Uterus (tissue), 2 donors: ENCODE measurements at regions not wholly inside any gene's neighbourhood (a gene's known extent, or its start where the extent isn't known, plus 50 kb on each side); places are given as distances from the start of the nearest gene placed in this dataset.

Source experiments
- POLR2A ChIP-seq, 2 donors: fragments of 450-650 bp; IDR thresholded peaks; one replicate each; pipeline ENCODE4 v1.6.1; 2016; ENCODE audit warnings: antibody characterized with exemption in 2 of 2, mild to moderate bottlenecking in 1 of 2, moderate library complexity in 1 of 2
- TF ChIP-seq, protein P1 (sequence below), 4 experiments: fragments of 200-600 bp in 2 of 4; fragments of 450-650 bp in 2 of 4; sonication (generic) in 2 of 4; IDR thresholded peaks; one replicate each; pipeline ENCODE4 v1.5.1; 2016 to 2019; ENCODE audit warnings: antibody characterized with exemption in 4 of 4, mild to moderate bottlenecking in 2 of 4, moderate library complexity in 1 of 4

DNA sequence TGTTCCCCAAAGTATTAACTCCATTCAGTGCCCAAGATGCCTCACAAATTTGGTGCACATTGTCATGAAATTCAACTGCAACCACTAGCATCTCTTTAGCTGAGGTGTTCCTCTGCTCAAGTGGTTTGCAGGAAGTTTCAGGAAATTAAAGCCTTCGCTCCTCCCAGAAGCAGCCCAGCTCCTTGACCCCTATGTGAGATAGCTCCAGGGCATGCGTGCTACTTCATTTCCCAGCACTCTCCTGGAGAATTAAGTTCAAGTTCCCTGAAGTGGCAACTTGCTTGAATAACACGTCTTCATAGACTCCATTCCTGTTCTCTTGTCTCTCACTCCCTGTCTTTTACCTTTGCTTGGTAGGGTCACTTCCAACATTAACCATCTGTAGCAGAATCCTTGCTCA, 750.3 kb downstream of the REEP3 start:
- TF ChIP-seq, protein P1, sequence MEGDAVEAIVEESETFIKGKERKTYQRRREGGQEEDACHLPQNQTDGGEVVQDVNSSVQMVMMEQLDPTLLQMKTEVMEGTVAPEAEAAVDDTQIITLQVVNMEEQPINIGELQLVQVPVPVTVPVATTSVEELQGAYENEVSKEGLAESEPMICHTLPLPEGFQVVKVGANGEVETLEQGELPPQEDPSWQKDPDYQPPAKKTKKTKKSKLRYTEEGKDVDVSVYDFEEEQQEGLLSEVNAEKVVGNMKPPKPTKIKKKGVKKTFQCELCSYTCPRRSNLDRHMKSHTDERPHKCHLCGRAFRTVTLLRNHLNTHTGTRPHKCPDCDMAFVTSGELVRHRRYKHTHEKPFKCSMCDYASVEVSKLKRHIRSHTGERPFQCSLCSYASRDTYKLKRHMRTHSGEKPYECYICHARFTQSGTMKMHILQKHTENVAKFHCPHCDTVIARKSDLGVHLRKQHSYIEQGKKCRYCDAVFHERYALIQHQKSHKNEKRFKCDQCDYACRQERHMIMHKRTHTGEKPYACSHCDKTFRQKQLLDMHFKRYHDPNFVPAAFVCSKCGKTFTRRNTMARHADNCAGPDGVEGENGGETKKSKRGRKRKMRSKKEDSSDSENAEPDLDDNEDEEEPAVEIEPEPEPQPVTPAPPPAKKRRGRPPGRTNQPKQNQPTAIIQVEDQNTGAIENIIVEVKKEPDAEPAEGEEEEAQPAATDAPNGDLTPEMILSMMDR (IDR thresholded peaks at IDR 0.05), result no peak
- no peak for TF ChIP-seq POLR2A (IDR thresholded peaks at IDR 0.05)
